IMR-90 (cell line): ENCODE measurements at regions not wholly inside any gene's neighbourhood (a gene's known extent, or its start where the extent isn't known, plus 50 kb on each side); places are given as distances from the start of the nearest gene placed in this dataset.

ENCODE experiments used
- MAFK ChIP-seq: IDR thresholded peaks from 2 replicates; pipeline ENCODE4 v1.6.1; 2012; ENCODE audit warnings: low read depth, low read length, improper control_type of control experiment
- MAZ ChIP-seq: IDR thresholded peaks from 2 replicates; pipeline ENCODE4 v1.6.1; 2012; ENCODE audit warnings: low read depth, mild to moderate bottlenecking, low read length, improper control_type of control experiment, moderate library complexity, borderline replicate concordance
- MXI1 ChIP-seq: IDR thresholded peaks from 2 replicates; pipeline ENCODE4 v1.6.1; 2012; ENCODE audit warnings: low read depth, mild to moderate bottlenecking, low read length, moderate library complexity, borderline replicate concordance
- POLR2A ChIP-seq: IDR thresholded peaks from 2 replicates; pipeline ENCODE4 v1.6.1; 2012; ENCODE audit warnings: mild to moderate bottlenecking, low read depth, low read length
- RAD21 ChIP-seq: IDR thresholded peaks from 2 replicates; pipeline ENCODE4 v1.6.1; 2012; ENCODE audit warnings: low read length, improper control_type of control experiment
- RCOR1 ChIP-seq: IDR thresholded peaks from 2 replicates; pipeline ENCODE4 v1.6.1; 2012; ENCODE audit warnings: mild to moderate bottlenecking, low read length, improper control_type of control experiment; ENCODE audit not compliant: insufficient replicate concordance
- SMC3 ChIP-seq: fragments of 150-350 bp; IDR thresholded peaks from 2 replicates; pipeline ENCODE4 v1.6.1; 2016; ENCODE audit warnings: low read depth, mild to moderate bottlenecking, antibody characterized with exemption, low read length, moderate library complexity
- TF ChIP-seq, protein P1 (sequence below): fragments of 150-350 bp; IDR thresholded peaks from 2 replicates; pipeline ENCODE4 v1.6.1; 2016; ENCODE audit warnings: low read depth, mild to moderate bottlenecking, low read length, moderate library complexity, borderline replicate concordance
- TF ChIP-seq, protein P2 (sequence below): conservative IDR thresholded peaks from 2 replicates; pipeline ENCODE4 v1.5.1; 2012; ENCODE audit warnings: mild to moderate bottlenecking, low read depth, low read length, improper control_type of control experiment

DNA sequence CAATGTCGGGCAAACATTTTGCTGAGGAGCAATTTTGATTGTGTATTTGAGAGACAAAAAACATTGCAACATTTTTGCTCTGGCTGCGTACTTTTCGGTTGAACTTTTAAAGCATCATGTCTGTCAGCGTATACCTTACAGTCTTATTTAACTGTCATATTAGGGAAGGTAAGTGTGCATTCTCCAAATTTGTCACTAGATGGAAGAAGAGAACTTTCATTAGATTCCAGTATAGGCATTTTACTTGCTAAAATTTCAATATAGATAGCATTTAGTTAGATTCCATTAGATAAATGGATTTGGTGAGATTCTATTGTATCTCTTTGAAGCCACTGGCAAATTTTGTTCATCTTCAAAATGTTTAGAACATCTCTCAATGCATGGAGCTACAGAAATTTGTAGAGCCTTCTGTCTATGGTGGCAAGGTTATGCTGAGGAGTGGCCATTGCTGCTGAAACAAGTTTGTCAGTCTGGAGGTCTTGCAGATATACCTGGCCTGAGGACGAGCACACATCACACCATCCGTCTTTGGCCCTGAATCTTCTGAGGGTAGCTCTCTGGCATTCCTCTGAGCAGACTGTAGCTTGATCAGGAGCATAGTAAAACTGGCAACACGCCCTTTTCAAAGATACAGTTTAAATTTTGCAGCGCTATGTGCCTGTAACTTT lies 437.5 kb upstream of the MBL2 start:
- TF ChIP-seq, protein P1, sequence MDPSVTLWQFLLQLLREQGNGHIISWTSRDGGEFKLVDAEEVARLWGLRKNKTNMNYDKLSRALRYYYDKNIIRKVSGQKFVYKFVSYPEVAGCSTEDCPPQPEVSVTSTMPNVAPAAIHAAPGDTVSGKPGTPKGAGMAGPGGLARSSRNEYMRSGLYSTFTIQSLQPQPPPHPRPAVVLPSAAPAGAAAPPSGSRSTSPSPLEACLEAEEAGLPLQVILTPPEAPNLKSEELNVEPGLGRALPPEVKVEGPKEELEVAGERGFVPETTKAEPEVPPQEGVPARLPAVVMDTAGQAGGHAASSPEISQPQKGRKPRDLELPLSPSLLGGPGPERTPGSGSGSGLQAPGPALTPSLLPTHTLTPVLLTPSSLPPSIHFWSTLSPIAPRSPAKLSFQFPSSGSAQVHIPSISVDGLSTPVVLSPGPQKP: no peak
- TF ChIP-seq SMC3 (no peak), RAD21 (peak; percentile 39; the same call in 1 of the 2 replicates), POLR2A (no peak), MAZ (no peak), RCOR1 (no peak), MAFK (no peak), MXI1 (no peak)
- TF ChIP-seq, protein P2, sequence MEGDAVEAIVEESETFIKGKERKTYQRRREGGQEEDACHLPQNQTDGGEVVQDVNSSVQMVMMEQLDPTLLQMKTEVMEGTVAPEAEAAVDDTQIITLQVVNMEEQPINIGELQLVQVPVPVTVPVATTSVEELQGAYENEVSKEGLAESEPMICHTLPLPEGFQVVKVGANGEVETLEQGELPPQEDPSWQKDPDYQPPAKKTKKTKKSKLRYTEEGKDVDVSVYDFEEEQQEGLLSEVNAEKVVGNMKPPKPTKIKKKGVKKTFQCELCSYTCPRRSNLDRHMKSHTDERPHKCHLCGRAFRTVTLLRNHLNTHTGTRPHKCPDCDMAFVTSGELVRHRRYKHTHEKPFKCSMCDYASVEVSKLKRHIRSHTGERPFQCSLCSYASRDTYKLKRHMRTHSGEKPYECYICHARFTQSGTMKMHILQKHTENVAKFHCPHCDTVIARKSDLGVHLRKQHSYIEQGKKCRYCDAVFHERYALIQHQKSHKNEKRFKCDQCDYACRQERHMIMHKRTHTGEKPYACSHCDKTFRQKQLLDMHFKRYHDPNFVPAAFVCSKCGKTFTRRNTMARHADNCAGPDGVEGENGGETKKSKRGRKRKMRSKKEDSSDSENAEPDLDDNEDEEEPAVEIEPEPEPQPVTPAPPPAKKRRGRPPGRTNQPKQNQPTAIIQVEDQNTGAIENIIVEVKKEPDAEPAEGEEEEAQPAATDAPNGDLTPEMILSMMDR: peak; percentile 29; the same call in 1 of the 2 replicates
